B cell (primary cell): ENCODE measurements at regions not wholly inside any gene's neighbourhood (a gene's known extent, or its start where the extent isn't known, plus 50 kb on each side); places are given as distances from the start of the nearest gene placed in this dataset.

Experiments
- ATAC-seq: fragments of 200-7000 bp; cut with Tn5 transposase; one replicate; pipeline ENCODE4 v1.10.0; 2021; ENCODE audit warnings: low read depth, mild to moderate bottlenecking, moderate number of reproducible peaks, moderate library complexity
- CTCF ChIA-PET: fragments of 350-600 bp; sonication (Branson Sonifier 250); formaldehyde crosslinking; loops from one replicate; lab custom pipeline; 2021; ENCODE audit warnings: antibody characterized with exemption, inconsistent platforms; lab: Charles Lee
- POLR2A ChIA-PET: fragments of 350-600 bp; sonication (Branson Sonifier 250); formaldehyde crosslinking; loops from one replicate; lab custom pipeline; 2021; ENCODE audit warnings: antibody characterized with exemption; lab: Charles Lee
- DNase-seq: peaks from one replicate; pipeline ENCODE4 v3.0.0; 2013
- H2AFZ ChIP-seq: 2 replicates; pipeline ENCODE4 v1.6.1; 2012; ENCODE audit warnings: mild to moderate bottlenecking, low read depth, low read length; ENCODE audit not compliant: insufficient read depth, poor library complexity, severe bottlenecking
- H3K27ac ChIP-seq, 2 donors: 1 replicate in 1 of 2; 2 replicates in 1 of 2; pipeline ENCODE4 v1.5.1; 2012 to 2013; ENCODE audit warnings: low read length in 2 of 2, mild to moderate bottlenecking in 2 of 2, moderate library complexity in 1 of 2
- H3K27me3 ChIP-seq, 4 experiments: fragments of 200-600 bp in 1 of 4; sonication (generic) in 1 of 4; replicated peaks in 1 of 4; 1 replicate in 2 of 4; 2 replicates in 2 of 4; pipeline versions ENCODE4 v1.6.1 to v1.7.0; 2013 to 2016; ENCODE audit warnings: low read length in 3 of 4, mild to moderate bottlenecking in 2 of 4, mixed read lengths in 1 of 4, moderate library complexity in 1 of 4; ENCODE audit not compliant: insufficient read depth in 4 of 4, control insufficient read depth in 3 of 4; ENCODE audit errors: control extremely low read depth in 1 of 4
- H3K36me3 ChIP-seq, 2 experiments: replicated peaks in 1 of 2; 1 replicate in 1 of 2; 2 replicates in 1 of 2; pipeline versions ENCODE4 v1.6.1 to v1.7.1; 2013; ENCODE audit warnings: low read length in 1 of 2; ENCODE audit not compliant: insufficient read depth in 2 of 2, control insufficient read depth in 1 of 2; ENCODE audit errors: control extremely low read depth in 1 of 2, extremely low read depth in 1 of 2
- H3K4me1 ChIP-seq, 2 donors: fragments of 200-600 bp in 1 of 2; sonication (generic) in 1 of 2; 1 replicate in 1 of 2; 2 replicates in 1 of 2; pipeline versions ENCODE4 v1.5.1 to v1.6.1; 2013 to 2017; ENCODE audit warnings: low read length in 2 of 2; ENCODE audit not compliant: control insufficient read depth in 2 of 2, insufficient read depth in 2 of 2
- H3K4me2 ChIP-seq: replicated peaks from 2 replicates; pipeline ENCODE3; 2012; ENCODE audit warnings: mild to moderate bottlenecking, low read depth, low read length; ENCODE audit not compliant: poor library complexity, severe bottlenecking
- H3K4me3 ChIP-seq, 5 experiments: fragments of 200-600 bp in 1 of 5; sonication (generic) in 1 of 5; 1 replicate in 3 of 5; 2 replicates in 2 of 5; pipeline versions ENCODE4 v1.5.1 to v1.7.0; 2011 to 2016; ENCODE audit warnings: low read length in 4 of 5, mild to moderate bottlenecking in 4 of 5, low read depth in 2 of 5, control low read depth in 1 of 5, moderate library complexity in 1 of 5; ENCODE audit not compliant: insufficient read depth in 1 of 5; ENCODE audit errors: control extremely low read depth in 1 of 5, extremely low read depth in 1 of 5
- H3K79me2 ChIP-seq: fragments of 200-600 bp; sonication (generic); one replicate; pipeline ENCODE4 v1.6.0; 2016; ENCODE audit warnings: low read length; ENCODE audit not compliant: control insufficient read depth, insufficient read depth
- H3K9ac ChIP-seq: fragments of 200-600 bp; sonication (generic); 2 replicates; pipeline ENCODE4 v1.6.1; 2017; ENCODE audit warnings: mild to moderate bottlenecking, low read length, moderate library complexity
- H3K9me3 ChIP-seq, 3 donors: one replicate each; pipeline versions ENCODE4 v1.6.1 to v1.7.1; 2013; ENCODE audit warnings: low read length in 2 of 3; ENCODE audit not compliant: control insufficient read depth in 2 of 3, insufficient read depth in 1 of 3; ENCODE audit errors: control extremely low read depth in 1 of 3
- H4K20me1 ChIP-seq: 2 replicates; pipeline ENCODE4 v1.6.0; 2012; ENCODE audit warnings: mild to moderate bottlenecking, low read length; ENCODE audit not compliant: insufficient read depth, control insufficient read depth, poor library complexity, severe bottlenecking
- H3K27ac Mint-ChIP-seq: one replicate; pipeline ENCODE4 v1.8.0; 2021; ENCODE audit warnings: mixed read lengths
- H3K27me3 Mint-ChIP-seq: one replicate; pipeline ENCODE4 v1.8.0; 2021; ENCODE audit warnings: mixed read lengths
- H3K4me1 Mint-ChIP-seq: one replicate; pipeline ENCODE4 v1.8.0; 2021; ENCODE audit warnings: mixed read lengths
- H3K4me3 Mint-ChIP-seq: one replicate; pipeline ENCODE4 v1.8.0; 2021; ENCODE audit warnings: mixed read lengths
- H3K9me3 Mint-ChIP-seq: one replicate; pipeline ENCODE4 v1.8.0; 2022; ENCODE audit warnings: mixed read lengths; ENCODE audit not compliant: insufficient read depth
- CTCF ChIP-seq: fragments of 200-600 bp; IDR thresholded peaks from one replicate; pipeline ENCODE4 v1.8.0; 2022; ENCODE audit warnings: antibody characterized with exemption, mild to moderate bottlenecking
- EZH2 ChIP-seq: IDR thresholded peaks from 2 replicates; pipeline ENCODE4 v1.6.1; 2012; ENCODE audit warnings: borderline replicate concordance, low read depth, mild to moderate bottlenecking, moderate library complexity, low read length; ENCODE audit not compliant: insufficient read depth, poor library complexity, severe bottlenecking
- WGBS: methylation state at CpG from one replicate; pipeline ENCODE4 v1.1.5; 2013; ENCODE audit warnings: missing lambda C conversion rate; ENCODE audit not compliant: insufficient coverage; 5-methylcytosine and 5-hydroxymethylcytosine counted together
- intact Hi-C: fragments of 100-400 bp; cut with micrococcal nuclease; formaldehyde crosslinking; loops from one replicate; pipeline ENCODE4 v1.10.0; 2022

- Histone ChIP-seq H3K9me3 (no peaks in the 10 kb centered on the region), H4K20me1 (no peaks in the 10 kb centered on the region), H3K36me3 (peaks cover 0 to 2% of the 10 kb centered on the region in 2 experiments), H3K27ac (no peak overlapping the region), H3K4me1 (no peaks in the 10 kb centered on the region), H2AFZ (no peak overlapping the region), H3K9ac (no peak overlapping the region), H3K27me3 (no peaks in the 10 kb centered on the region), H3K79me2 (no peaks in the 10 kb centered on the region), H3K4me2 (no peak overlapping the region), H3K4me3 (no peak overlapping the region)
- TF ChIP-seq CTCF: no peak
- TF ChIP-seq EZH2: no peak
- H3K4me1 Mint-ChIP-seq: no peaks in the 10 kb centered on the region
- no peak overlapping the region for H3K27ac Mint-ChIP-seq
- WGBS: 97% methylated on average over 2 of the region's 3 CpGs
- no peak for DNase-seq
- H3K4me3 Mint-ChIP-seq: no peak overlapping the region
- ChIA-PET POLR2A (no interaction called here), CTCF (no interaction called here)
- intact Hi-C loops: no loop called here
- no peaks in the 10 kb centered on the region for H3K9me3 Mint-ChIP-seq
- ATAC-seq: no peak
- no peaks in the 10 kb centered on the region for H3K27me3 Mint-ChIP-seq
Observed at GRCh38 chr7:66871076-66871475, 49.9 kb upstream of the TMEM248 start.
